GM12872 (cell line): ENCODE measurements at regions not wholly inside any gene's neighbourhood (a gene's known extent, or its start where the extent isn't known, plus 50 kb on each side); places are given as distances from the start of the nearest gene placed in this dataset.

Source experiments
- TF ChIP-seq, protein P1 (sequence below): IDR thresholded peaks from 3 replicates; pipeline ENCODE4 v1.5.1; 2011; ENCODE audit warnings: low read depth, mild to moderate bottlenecking, low read length, moderate library complexity; ENCODE audit not compliant: insufficient read depth

DNA sequence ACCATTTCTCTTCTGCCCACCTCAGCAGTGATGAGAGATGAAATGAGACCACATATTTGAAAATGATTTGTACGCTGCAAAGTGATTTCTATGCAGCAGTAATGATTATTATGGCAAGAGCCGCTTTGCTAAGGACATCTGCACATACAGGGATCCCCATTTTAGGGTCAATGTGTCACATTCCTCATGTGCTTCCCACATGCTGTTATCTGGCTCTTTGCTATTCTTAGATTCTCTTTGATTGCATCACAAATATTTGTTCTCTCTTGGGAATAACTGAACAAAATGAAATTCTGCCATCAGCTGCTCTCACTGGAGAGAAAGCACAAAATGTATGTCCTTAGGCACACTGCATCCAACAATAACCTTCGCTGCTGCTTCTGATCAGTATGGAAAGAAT is 209.5 kb upstream of the IPO5 start:
- TF ChIP-seq, protein P1, sequence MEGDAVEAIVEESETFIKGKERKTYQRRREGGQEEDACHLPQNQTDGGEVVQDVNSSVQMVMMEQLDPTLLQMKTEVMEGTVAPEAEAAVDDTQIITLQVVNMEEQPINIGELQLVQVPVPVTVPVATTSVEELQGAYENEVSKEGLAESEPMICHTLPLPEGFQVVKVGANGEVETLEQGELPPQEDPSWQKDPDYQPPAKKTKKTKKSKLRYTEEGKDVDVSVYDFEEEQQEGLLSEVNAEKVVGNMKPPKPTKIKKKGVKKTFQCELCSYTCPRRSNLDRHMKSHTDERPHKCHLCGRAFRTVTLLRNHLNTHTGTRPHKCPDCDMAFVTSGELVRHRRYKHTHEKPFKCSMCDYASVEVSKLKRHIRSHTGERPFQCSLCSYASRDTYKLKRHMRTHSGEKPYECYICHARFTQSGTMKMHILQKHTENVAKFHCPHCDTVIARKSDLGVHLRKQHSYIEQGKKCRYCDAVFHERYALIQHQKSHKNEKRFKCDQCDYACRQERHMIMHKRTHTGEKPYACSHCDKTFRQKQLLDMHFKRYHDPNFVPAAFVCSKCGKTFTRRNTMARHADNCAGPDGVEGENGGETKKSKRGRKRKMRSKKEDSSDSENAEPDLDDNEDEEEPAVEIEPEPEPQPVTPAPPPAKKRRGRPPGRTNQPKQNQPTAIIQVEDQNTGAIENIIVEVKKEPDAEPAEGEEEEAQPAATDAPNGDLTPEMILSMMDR: no peak

GRCh38 chr13:97746649-97747048 is 206.8 kb upstream of the IPO5 start:
- TF ChIP-seq, protein P1: no peak

GRCh38 chr13:97749174-97749573 is 204.3 kb upstream of the IPO5 start:
- TF ChIP-seq, protein P1: no peak

DNA sequence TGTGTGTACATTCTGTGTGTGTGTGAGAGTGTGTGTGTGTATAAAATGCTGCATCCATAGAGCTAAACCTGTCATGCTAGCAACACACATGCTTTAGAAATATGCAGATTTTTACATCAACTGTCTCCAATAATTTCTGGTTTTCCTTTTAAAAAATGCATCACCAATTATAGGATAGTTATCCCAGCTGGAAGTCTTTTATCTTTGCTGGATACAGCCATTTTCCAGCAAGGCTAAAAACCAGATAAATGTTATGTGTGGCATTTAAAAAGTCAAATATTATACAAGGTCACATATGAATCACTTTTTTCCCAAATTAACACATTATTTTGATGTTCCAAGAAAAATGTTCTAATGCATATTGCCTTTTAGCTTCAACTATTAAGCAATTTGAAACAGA is 202.0 kb upstream of the IPO5 start:
- TF ChIP-seq, protein P1: no peak

- TF ChIP-seq, protein P1: no peak
Measured at GRCh38 chr13:97752961-97753668, 200.4 kb upstream of the IPO5 start.

- TF ChIP-seq, protein P1: peak; percentile 45
Measured at GRCh38 chr13:97753942-97754670, 199.4 kb upstream of the IPO5 start.

DNA sequence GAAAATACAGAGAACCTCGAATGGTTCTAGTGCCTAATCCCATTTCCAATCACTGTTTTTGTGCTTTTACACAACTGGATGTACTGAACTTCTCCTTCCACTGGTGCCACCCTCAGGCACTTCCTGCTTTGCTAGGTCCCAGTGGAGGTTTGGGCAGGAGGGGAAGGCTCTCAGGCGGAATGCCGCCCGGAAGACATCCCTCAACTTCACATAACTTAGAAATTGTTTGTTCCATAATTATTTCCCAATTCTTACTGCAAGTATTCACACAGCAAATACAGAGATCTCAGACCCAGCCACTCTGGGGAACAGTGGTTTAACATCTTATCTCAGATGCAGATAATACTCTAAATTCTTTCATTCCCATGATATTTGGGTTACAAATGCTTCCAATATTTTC is 195.7 kb upstream of the IPO5 start:
- TF ChIP-seq, protein P1: no peak
